T1000 (cell line): ENCODE measurements at regions not wholly inside any gene's neighbourhood (a gene's known extent, or its start where the extent isn't known, plus 50 kb on each side); places are given as distances from the start of the nearest gene placed in this dataset.

Source experiments
- DNase-seq: peaks from one replicate; lab custom pipeline; 2025; ENCODE audit warnings: mixed read lengths; lab: John Stamatoyannopoulos, UW

- DNase-seq, result no peak
Measured at GRCh38 chr6:168228676-168229367, 90.8 kb downstream of the DACT2 start.

GRCh38 chr6:168227840-168228239 lies 91.7 kb downstream of the DACT2 start:
- DNase-seq, result no peak

GRCh38 chr6:168226902-168227318 lies 92.7 kb downstream of the DACT2 start:
- no peak for DNase-seq

GRCh38 chr6:168226061-168226752 lies 93.4 kb downstream of the DACT2 start:
- no peak for DNase-seq

- DNase-seq, result no peak
Measured at GRCh38 chr6:168225471-168225911, 94.1 kb downstream of the DACT2 start.

- DNase-seq, result no peak
Measured at GRCh38 chr6:168223755-168224154, 95.8 kb downstream of the DACT2 start.

GRCh38 chr6:168223150-168223549 lies 96.4 kb downstream of the DACT2 start:
- DNase-seq, result no peak

- DNase-seq, result no peak
Measured at GRCh38 chr6:168222115-168223043, 97.2 kb downstream of the DACT2 start.

- no peak for DNase-seq
Measured at GRCh38 chr6:168221497-168222079, 98.0 kb downstream of the DACT2 start.

- no peak for DNase-seq
Measured at GRCh38 chr6:168221000-168221399, 98.6 kb downstream of the DACT2 start.

- no peak for DNase-seq
Measured at GRCh38 chr6:168219804-168220203, 99.8 kb downstream of the DACT2 start.

GRCh38 chr6:168218785-168219566 lies 100.6 kb downstream of the DACT2 start:
- DNase-seq, result no peak

- DNase-seq, result no peak
Measured at GRCh38 chr6:168217880-168218537, 101.6 kb downstream of the DACT2 start.

- no peak for DNase-seq
Measured at GRCh38 chr6:168217216-168217879, 102.2 kb downstream of the DACT2 start.

GRCh38 chr6:168216751-168217191 lies 102.8 kb downstream of the DACT2 start:
- DNase-seq, result no peak

- no peak for DNase-seq
Measured at GRCh38 chr6:168216117-168216516, 103.5 kb downstream of the DACT2 start.

- no peak for DNase-seq
Measured at GRCh38 chr6:168215121-168215808, 104.3 kb downstream of the DACT2 start.

GRCh38 chr6:168214586-168215104 lies 104.9 kb downstream of the DACT2 start:
- DNase-seq, result no peak

- DNase-seq, result no peak
Measured at GRCh38 chr6:168213121-168213524, 106.5 kb downstream of the DACT2 start.
